ENCODE measurements at regions not wholly inside any gene's neighbourhood (a gene's known extent, or its start where the extent isn't known, plus 50 kb on each side); places are given as distances from the start of the nearest gene placed in this dataset.
"Not testable (repeated sequence)": the region's sequence is repeated elsewhere in the genome, so short reads cannot be mapped to it uniquely, and the experiment has no call there.

DNA sequence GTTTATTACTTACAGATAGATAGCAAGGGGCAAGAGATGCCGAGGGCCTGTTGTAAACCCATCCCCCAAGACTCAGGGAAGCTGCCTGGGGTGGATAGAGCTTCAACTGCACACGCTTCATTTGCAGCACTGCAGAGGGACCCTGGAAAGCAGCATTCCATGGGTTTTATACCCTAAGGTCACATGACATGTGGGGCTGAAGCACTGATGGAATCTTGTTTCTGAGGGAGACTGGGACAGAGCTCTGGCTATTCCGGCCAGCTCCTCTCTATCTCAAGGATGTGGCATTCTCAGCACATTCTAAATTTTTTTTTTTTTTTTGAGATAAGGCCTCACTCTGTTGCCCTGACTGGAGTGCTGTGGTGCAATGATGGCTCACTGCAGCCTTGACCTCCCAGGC is 300.1 kb downstream of the MYCN start:
- no peak for DNase-seq (ENCODE audit: low spot score)

DNA sequence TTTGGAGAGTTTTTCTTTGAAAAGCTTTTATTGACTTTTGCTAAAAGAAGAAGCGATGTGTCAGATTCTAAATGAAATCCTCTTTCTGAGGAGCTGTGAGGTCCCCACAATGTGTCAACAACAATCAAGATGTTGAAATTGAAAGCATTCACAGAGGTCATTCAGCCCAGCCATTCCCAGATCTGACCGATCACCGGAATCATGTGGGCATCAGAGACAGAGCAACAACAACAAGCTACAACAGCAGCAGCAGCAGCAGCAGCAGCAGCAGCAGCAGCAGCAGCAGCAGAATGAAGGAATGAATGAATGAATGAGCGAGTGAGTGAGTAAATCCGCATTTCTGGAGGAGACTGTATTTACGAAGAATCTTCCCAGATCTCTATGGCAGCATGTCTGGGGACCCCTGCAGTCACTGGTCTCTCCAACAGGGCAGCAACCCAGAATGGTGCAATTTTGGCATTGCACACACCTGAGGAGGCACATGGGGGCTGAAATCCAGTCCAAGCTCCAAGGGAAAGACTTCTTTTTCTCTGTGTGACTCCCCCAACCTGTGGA is 299.0 kb downstream of the MYCN start:
- DNase-seq (ENCODE audit: low spot score): no peak

DNA sequence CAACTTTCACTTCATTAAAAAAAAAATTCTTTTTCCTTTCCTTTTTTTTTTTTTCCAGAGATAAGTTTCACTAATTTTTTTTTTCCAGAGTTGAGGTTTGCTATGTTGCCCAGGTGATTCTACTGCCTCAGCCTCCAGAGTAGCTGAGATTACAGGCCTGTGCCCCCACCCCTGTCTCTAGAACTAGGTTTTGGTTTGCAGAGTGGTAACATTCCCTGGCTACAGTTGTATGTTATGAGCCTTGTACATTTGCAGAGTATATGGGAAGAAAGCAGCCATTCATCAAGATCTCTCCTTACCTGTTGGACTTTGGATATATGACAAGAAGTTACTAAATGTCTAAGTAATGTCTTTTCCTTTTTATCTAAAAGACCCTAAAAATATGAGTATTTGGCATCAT is 298.4 kb downstream of the MYCN start:
- no peak for DNase-seq (ENCODE audit: low spot score)

DNA sequence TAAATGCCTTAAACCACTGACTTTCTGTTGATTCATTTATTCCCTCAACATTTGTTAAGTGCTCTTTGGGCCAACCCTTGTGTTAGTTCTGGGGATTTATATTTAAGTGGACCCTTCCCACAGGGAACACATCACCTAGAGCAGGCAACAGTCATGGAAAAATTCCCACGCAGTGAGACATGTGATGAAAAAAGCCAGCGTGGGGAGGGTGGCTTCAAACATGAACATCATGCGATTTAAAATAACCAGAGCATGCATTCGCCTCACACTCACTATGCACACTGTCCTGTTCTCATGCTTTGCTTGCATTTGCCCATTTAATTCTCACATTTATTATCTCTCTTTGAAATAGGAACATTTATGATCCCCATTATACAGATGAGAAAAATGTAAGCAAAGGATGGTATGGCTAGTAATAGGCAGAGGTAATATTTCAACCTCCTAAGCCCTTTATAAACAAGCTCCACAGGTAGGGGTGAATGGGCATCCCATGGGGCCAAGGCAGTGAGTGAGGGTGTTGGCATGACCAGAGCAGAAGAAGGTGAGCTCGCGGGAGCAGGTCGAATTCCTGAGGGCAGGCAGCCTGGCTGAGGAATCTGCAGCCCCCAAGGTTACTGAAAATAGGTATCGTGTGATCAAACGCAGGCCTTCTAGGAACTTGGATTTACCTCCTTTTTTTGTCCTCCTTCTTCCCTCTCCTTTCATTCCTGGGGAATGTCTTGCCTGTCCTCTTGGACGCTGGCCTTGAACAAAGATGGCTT is 297.8 kb downstream of the MYCN start:
- no peak for DNase-seq (ENCODE audit: low spot score)

DNA sequence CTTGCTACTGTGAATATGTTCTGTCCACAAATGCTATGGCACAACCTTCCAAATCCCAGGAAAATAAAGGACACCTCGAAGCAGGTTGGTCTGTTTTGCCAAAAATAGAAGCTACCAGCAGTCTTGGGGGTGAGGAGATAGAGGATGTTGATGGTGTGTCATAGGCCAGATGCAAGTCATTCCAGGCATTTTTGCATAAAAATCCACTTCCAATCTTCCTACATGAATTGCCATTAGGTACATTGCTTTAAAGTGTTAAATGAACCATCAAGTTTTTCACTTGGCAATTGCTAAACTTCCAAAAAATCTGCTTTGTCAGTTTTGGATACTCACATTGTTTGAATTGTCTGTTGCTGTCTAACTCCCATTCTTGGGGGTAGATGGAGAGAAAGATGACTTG is 295.4 kb downstream of the MYCN start:
- DNase-seq (ENCODE audit: low spot score): no peak

DNA sequence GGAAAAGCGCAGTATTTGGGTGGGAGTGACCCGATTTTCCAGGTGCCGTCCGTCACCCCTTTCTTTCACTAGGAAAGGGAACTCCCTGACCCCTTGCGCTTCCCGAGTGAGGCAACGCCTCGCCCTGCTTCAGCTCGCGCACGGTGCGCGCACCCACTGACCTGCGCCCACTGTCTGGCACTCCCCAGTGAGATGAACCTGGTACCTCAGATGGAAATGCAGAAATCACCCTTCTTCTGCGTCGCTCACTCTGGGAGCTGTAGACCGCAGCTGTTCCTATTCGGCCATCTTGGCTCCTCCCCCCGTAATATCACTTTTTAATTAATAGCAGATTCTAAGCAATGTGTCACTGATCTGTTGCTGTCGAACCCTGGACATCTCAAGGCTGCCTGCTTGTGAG is 294.9 kb downstream of the MYCN start:
- DNase-seq (ENCODE audit: low spot score): not testable (repeated sequence)

DNA sequence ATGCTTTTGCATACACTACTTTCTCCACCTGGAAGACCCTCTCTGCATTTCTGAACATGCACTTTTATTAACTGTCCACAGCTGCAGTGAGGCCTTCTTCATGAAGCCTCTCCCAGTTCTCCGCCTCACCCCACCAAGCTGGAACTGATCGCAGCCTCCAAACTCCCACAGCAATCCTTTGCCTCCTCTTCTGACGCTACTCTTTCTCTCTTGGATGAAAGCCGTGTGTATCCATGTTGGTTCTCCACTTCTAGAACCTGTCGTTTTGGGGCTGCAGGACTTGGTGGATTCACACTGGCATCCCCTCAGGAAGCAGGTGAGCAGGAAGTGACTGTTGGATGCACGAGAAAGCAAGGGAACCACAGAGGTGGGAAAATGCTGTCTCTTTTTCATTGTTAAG is 288.6 kb downstream of the MYCN start:
- no peak for DNase-seq (ENCODE audit: low spot score)

DNA sequence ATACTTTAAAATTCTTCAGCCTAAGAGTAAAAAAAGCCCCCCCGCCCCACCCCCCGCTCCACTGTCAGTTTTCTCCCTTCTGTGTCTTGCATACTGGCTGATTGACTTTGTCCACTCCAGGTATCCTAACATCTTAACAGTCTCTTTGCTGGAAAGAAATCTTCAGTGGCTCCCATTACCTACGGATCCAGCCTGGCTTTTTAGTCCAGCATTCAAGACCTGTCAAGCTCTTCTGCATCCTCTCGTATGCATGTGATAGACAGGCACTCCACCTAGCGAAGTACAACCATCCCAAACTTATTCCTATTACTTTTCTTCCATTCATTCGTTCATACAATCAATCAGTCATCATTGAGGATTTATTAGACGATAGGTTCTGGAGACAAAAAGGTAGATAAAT is 288.1 kb downstream of the MYCN start:
- no peak for DNase-seq (ENCODE audit: low spot score)

DNA sequence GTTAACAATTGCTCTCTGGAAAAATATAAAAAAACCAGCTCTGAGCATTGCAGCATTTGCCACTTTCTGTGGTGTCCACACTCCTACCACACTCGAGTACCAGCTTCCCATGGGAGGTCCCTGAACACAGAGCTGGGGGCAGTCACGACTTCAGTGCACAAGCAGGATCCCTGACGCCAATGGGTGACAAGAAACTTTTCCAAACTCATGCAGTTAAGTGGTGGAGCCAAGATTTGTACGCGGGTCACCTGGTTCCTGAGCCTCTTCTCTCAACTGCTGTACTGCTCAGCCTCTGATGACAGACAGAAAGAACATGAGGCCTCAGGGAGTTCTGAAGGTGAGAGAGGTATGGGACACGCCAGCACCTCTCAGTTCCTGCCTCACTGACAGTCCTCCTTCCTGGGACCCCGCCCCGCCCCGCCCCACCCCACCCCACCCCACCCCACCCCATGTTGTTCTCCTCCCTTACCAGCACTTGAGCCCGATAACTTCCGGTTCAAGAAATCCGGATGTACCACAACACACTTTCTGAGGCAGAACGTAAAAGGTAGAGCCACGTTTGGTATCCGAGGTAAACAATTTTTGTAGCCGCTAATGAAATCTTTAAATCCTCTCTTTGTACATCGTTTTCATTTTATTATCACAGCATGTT is 287.6 kb downstream of the MYCN start:
- no peak for DNase-seq (ENCODE audit: low spot score)

DNA sequence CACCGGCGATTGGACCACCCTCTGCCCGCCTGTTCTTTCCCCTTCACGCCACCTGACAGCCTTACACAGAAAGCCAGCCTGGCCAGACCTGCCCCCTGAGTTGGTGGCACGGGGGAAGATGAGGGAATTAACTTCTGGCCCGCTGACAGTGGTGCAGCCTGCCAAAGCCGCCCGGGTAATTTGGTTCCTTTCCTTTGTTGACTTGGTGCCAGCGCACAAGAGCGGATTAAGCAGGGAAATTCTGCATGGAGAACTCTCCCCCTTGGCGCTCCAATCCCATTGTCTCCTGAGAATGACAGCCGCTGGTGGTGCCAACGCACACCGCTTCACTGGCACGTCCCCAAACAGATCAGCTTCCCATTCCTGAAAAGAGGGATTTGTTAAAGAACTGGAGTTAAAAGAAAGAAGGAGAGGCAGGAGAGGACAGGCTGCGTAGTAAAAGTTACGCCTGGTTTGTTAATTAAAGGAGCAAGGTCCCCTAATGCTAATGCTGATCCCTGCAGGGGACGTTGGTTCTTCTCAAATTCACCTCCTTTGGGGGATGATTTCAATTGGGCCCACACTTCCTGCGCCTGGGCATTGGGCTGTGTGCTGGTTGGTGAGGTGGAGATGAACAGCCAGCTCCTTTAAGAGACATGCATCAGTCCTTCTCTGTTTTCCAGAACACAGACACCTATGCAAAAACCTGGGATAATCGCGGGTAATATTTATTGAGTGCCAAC is 286.8 kb downstream of the MYCN start:
- DNase-seq (ENCODE audit: low spot score): peak; percentile 87

DNA sequence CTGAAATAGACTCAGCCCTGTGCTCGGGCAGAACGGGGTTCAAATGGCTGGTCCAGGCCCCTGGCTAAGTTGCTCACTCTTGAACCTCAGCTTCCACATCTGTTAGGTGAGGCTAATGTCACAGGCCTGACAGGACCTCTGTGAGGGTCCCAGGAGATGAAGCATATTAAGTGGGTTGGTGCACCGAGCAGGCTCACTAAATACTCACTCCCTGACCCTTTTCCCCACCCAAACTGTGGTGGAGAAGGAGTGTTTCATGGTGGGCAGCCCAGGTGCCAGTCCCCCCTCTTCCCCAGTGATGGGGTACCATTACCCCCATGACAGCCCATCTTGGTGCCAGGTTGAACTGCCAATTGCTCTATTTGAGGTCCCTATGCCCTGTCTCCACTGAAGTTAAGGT is 286.0 kb downstream of the MYCN start:
- no peak for DNase-seq (ENCODE audit: low spot score)

DNA sequence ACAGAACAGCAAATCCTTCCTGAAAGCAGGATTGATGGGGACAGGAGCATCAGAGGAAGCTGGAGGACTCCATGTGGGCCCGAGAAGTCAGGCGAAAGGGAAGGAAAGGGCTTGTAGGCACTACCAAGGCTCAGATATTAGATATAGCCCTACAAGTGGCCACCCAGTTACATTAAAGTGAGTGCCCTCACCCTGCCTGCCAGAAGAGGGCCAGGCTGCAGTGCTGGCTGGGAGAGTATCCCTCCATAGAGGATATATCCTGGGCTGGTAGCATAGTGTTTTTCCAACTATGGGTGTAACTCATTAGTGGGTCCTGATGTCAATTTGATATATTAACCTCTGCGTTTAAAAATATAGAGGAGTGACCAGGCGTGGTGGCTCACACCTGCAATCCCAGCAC is 285.2 kb downstream of the MYCN start:
- DNase-seq (ENCODE audit: low spot score): no peak

DNA sequence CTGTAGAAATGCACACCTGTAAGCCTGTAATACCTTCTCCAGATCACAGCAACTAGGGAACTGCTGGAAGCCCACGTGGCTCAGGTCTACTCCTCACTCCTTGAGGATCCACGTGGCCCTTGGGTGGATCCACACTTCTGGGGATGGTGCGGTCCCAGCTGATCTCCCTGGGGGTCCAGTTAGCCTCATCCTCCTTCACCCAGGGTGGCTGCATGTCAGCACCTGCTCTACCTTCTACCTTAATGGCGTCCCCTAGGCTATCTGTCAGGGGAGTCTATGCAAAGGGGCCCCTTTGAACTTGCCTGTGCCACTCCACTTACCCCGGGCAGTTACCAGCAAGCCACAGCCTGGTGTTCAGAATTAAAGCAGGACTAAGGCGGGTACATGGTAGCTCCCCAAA is 284.7 kb downstream of the MYCN start:
- DNase-seq (ENCODE audit: low spot score): no peak

DNA sequence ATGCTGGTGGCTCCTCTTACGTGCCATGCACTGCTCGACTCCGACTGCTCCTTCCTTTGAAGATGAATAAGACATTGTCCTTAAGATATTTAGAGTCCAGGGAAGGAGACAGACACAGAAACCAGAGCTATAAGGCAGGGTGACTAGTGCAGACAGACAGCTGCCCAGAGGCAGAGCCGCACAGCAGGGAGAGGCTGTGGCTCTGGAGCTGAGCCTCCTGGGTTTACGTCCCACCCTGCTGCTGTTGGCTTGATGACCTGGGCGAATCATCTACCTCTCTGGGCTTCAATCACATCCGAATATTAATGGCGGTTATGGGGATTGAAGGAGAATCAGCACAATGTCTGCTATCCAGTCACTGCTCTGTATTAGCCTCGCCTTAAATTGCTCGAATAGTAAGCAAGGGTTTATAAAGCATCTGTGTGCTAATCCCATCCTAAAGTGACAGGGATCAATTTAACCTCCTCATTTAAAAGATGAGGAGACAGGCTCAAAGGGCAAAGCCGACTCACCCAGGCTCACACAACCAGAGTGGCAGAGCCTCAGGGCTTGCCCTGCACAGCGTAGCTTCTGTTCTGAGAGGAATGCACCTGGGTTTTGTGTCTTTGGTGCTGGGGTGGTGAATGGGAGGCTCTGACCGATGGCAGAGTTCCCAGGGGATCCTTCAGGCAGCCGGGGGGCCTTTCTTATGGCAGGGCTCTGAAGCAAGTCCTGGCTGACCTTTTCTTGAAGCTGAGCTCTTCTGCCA is 284.1 kb downstream of the MYCN start:
- DNase-seq (ENCODE audit: low spot score): peak; percentile 46

DNA sequence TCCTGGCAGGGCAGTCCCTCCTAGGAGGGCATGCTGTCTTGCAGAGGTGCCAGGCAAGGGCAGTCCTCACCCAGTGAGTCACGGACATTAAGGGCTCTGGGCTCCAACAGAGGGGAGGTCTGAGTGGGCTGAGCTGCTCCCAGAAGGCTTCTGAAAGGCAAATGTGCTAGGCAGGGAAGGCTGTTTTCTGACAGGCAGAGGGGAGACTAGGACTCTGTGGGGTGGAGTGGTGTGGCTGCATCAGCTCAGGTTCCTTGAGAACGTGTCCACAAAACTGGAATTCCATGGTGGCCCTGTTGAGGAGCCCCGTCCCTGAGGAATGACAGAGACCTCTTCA is 283.5 kb downstream of the MYCN start:
- no peak for DNase-seq (ENCODE audit: low spot score)

DNA sequence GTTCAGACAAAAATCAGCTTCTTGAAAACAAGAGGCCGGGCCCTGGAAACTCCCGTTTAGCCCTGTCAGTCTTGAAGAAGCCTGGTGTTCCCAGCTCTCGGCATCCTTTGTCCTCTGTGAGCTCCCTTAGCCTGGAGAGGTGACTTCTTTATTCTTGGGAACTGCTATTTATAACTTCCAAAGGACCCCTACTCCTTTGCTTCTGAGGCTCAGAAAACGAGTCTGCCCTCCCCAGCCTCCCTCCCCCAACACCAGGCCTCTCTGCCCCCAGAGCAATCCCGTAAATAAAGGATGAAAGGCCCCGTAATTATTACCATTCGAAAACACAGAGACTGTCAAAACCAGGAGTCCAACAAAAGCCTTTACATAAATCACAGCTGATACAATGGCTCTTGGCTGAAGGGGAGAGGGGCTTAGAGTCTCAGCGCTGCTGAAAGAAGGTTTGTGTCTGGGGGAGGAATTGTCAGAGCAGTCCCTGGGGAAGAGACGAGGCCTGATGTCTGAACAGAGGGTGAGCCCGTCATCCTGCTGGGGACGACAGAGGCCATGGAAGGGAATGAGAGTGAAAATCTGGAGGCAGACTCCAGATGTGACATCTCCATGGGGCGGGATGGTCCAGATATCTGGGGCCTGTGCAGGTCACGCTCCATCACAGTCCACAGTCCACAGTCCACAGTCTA is 283.0 kb downstream of the MYCN start:
- DNase-seq (ENCODE audit: low spot score): no peak

DNA sequence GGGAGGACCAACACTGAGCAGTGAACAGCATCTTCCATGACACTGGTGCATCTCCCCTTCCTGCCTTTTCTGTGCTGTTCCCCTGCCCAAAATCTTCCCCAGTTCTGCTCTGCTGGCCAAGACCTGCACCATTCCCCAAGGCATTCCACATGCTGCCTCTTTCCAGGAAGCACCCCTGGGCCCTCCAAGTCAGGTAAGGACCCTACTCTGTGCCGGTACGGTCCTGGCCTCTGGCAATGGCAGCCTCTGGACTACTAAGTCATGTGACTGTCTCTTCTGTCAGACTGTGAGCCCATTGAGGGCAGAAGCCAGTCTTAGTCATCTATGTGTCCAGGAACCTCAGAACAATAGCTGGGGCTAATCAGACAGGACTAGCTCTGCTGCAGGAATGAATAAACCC is 282.0 kb downstream of the MYCN start:
- no peak for DNase-seq (ENCODE audit: low spot score)

DNA sequence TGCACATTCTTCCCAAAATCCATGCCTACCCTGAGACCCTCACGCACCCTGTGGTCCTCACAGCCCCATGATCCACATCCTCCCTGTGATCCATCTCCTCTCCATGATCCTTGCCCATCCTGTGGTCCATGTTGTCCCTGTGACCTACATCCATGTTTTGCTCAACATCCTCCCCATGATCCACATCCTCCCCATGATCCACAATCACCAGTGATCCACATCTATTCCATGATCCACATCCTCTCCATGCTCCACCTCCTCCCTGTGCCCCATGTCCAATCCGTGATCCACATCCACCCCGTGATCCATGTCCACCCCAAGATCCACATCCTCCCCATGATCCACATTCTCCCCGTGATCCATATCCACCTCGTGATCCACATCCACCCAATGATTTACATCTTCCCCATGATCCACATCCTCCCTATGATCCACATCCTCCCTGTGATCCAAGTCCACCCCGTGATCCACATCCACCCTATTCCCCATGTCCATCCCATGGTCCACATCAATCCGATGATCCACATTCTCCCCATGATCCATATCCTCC is 281.2 kb downstream of the MYCN start:
- no peak for DNase-seq (ENCODE audit: low spot score)

DNA sequence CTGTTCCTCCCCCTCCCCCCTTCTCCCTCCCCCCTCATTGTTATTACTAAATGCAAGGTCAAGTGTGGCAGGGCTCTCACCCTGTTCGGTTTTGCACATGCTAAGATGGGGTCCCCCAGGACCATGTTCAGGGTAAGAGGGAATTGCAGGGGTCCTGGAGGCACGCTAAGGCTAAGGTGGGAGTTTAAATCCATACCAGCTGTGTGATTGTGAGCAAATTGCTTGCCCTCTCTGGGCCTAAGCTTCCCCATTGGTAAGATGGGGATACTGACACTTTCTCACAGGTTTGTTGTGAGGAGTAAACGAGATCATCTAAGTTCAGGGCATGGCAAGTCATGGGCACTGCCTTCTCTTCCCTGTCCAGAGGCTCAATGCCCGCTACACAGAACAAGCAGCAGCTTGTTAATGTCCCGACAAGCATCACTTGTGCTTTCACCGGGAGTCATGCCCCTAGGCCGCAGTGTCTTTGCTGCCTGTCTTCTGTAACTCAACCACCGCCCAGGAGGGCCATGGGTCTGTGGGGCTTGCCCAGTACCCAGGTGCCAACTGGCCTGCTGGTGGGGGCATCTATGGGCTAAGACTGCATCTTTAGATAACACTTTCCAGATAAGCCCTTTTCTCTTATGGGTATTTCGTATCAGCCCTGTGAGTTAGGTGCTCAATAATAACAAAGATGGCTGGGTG is 279.1 kb downstream of the MYCN start:
- no peak for DNase-seq (ENCODE audit: low spot score)

DNA sequence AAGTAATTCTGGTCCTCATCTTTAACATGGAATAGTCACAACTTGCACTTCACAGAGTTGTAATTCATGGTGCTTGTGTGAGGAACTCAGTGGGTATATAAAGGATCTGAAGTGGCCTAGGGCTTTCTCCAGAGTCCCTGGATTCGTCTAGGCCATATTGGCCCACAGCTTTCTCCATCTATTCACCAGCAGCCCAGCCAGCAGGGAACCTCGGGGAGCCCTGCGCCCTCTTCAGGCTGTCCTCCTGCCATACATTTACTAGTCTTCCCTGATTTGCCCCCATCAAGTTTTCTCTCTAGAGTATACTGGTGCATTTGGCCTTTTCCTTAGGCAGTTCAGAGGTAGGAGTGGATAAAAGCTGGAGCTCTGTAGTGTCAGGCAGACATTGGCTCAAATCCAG is 278.3 kb downstream of the MYCN start:
- DNase-seq (ENCODE audit: low spot score): peak; percentile 46

DNA sequence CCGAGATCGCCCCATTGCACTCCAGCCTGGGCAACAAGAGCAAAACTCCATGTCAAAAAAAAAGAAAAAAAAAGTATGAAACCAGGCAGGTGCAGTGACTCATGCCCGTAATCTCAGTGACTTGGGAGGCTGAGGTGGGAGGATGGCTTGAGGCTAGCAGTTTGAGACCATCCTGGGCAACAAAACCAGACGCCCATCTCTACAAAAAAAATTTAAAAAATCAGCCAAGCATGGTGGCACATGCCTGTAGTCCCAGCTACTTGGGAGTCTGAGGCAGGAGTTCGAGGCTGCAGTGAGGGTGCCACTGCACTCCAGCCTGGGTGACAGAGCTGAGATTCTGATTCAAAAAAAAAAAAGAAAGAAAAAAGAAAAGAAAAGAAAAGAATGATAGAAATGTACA is 277.8 kb downstream of the MYCN start:
- DNase-seq (ENCODE audit: low spot score): no peak
